ENCODE measurements at regions not wholly inside any gene's neighbourhood (a gene's known extent, or its start where the extent isn't known, plus 50 kb on each side); places are given as distances from the start of the nearest gene placed in this dataset.

DNA sequence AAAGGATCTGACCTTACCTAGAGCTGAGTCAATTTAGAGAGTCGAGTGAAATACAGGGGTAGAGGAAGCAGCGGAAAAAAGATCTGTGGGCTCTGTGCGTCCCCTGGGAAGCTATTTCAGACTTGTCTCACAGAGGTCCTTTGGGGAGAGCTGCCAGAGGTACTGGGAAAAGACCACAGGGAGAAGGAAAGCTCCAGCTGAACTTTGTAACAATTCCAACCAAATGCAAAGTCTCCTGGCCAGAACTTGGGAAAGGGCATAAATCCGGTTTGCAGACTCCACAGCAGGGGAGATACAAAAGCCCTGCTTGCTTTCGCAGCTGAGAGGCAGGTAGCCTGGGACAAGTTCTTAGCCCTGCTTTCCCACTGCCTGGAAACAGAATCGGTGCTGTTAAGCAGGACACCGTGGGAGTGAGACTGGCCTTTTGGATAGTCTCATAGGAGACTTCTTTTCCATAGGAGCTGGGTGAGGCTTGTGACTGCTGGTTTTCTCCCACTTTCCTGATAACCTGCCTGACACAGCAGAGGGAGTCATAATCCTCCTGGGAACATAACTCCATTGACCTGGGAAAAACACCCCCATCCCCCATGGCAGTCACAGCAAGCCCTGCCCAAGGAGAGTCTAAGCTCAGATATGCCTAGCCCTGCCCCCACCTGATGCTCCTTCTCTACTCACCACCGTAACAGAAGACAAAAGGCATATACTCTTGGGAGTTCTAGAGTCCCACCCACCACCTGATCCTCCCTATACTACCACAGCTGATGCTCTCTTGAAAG is 926.2 kb downstream of the KCNMA1 start (continued):
- TF ChIP-seq GTF2F1 (IDR thresholded peaks at IDR 0.05; ENCODE audit: borderline replicate concordance, low read depth, low read length) (no peak), ASH2L (IDR thresholded peaks at IDR 0.05; ENCODE audit: low read length) (peak; percentile 25), TAF7 (optimal IDR thresholded peaks at IDR 0.05; ENCODE audit: borderline replicate concordance, low read depth, low read length) (no peak), NANOG (IDR thresholded peaks at IDR 0.05; ENCODE audit: insufficient read depth, low read depth, low read length, poor library complexity, severe bottlenecking) (no peak)
